CMK (cell line): ENCODE measurements at regions not wholly inside any gene's neighbourhood (a gene's known extent, or its start where the extent isn't known, plus 50 kb on each side); places are given as distances from the start of the nearest gene placed in this dataset.
"Not testable (repeated sequence)": the region's sequence is repeated elsewhere in the genome, so short reads cannot be mapped to it uniquely, and the experiment has no call there.

Source experiments
- DNase-seq: peaks from one replicate; pipeline ENCODE4 v3.0.0-alpha.2; 2010; ENCODE audit warnings: low read depth

DNA sequence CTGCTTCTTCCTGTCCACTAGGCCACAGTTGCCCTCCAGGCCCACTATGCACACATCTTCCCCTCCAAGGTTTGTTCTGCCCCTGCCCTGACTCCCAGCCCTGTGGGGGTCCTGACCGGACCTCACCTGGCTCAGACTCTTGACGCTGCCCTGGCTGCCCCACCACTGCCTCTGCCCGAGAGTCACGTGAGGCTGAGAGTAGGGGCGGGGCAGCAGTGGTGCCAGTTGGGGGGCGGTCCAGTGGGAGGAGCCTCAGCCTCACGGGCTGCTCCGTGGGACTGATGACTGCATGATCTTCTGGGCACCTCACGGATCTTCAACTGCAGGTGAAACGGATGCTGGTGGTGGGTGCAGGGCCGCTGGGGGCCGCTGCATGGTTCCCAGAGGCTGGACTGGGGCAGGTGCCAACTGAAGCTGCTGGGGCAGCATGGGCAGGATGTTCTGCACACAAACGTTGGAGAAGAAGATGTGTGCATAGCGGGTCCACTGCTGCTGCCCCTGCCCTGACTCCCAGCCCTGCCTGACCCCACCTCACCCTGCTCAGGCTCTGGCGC, 77.6 kb downstream of the HHIPL2 start:
- not testable (repeated sequence) for DNase-seq

DNA sequence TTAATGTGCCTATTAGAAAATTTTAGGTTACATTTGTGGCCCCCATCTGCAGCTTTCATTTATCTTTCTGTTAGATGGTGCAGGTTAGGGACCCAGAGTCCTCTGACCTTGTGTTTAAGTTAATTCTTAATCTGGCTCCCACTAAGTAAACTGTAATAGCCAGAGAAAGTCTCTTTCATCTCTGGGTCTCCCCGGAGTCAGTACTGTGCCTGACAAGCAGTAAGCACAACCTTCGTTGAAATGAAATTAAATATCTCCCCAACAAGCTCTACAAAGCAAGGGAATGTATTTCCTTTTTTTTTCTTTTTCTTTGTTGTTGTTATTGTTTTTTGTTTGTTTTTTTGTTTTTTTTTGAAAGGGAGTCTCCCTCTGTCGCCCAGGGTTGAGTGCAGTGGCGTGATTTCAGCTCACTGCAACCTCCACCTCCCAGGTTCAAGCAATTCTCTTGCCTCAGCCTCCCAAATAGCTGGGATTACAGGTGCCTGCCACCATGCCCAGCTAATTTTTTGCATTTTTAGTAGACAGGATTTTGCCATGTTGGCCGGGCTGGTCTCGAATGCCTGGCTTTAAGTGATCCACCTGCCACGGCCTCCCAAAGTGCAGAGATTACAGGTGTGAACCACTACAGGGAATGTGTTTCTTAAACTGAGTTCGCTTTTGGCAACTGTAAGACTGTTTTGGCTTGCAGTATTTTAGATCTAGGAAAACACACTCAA, 81.6 kb downstream of the HHIPL2 start:
- DNase-seq: no peak

DNA sequence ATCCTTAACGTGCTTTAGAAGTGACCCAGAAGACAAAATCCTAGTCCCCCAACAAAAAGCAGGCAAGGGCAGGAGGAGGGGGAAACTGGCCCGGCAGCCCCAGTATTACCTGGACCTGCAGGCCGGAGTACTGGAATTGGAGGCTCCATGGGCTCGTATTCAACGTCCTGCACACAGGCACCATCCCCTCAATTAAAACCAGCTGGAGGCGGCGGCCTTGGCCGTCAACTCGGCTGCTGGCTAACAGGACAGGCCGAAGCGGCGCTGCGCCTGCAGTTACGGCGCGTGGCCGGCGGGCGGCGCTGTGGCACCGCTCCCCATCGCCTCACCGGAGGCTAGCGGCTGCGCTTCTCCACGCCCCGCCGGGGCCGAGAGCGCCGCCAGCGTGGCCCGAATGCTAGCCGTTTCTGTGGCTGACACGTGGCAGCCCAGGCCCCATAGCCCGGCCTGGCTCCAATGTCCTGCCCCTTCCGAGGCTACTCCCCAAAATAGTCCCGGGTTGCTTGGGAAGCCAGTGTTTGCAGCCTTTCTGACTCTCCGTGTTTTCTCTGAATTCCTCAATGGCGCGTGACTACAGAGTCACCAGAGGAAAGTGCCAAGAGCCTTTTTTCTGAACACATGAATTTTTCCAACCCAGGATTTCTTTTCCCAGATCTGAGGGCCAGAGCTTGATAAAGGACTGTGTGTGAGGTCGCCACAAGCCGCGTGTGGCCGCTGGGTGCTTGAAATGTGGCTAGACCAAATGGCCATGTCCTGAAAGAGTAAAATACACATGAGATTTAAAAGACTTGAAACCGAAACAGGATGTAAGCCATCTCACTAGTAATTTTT, 82.5 kb downstream of the HHIPL2 start:
- DNase-seq: peak; percentile 76

DNA sequence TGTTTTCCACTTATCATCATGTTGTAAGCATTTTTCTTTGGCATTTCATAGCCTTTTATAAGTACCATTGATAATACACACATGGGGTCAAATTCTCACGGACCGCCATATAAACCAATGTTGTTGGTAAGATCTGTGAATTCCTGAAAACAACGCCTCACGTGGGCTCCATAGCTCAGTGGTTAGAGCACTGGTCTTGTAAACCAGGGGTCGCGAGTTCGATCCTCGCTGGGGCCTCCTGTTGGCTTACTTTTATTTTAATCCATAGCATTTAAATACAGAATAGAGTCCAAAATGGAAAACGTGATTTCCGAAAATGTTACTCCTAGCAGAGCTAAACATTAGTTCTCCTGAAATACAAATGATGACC, 83.1 kb downstream of the HHIPL2 start:
- peak; percentile 35 for DNase-seq

DNA sequence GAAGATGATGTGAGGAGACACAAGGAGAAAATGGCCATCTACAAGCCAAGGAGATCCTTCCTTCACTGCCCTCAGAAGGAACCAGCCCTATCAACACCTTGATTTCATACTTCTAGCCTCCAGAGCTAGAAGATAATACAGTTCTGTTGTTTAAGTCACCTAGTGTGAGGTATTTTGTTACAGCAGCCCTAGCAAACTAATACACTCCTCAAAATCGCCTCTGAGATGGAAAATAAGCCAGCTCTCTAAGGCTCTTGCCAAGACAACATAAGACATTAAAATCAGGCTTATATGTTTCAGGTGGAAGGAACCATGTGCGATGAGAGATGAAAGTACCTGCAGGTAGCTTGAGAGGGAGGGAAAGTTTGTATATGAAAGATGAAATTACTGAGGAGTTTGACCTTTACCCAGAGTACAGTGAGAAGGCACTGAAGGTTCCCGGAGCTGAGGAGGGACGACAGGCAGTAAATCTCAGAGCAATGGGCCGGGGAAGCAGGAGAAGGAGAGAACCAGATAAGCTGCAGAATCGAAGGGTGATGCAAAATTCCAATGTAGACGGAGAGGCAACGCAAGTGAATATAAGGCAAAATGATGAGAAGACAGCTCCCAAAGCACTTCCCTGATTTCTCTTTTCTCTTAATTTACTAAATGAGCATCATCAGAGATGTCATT, 84.7 kb downstream of the HHIPL2 start:
- DNase-seq: no peak

DNA sequence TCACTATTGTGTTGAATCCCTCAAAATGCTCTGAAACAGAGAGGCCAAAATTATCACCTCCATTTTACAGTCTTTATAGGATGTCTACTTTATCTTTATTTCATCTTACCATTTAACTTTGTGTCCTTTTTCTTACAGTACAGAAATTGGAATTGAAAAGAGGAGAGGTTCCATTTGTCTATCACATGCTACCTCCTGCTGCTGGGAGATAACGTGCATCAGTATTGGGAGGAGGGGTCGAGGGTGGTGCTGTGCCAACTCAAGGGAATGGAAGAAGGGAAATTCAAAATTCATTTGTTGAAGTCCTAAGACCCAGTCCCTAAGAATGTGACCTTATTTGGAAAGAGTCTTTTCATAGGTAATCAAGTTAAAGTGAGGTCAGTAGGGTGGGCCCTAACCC, 85.3 kb downstream of the HHIPL2 start:
- DNase-seq: no peak

DNA sequence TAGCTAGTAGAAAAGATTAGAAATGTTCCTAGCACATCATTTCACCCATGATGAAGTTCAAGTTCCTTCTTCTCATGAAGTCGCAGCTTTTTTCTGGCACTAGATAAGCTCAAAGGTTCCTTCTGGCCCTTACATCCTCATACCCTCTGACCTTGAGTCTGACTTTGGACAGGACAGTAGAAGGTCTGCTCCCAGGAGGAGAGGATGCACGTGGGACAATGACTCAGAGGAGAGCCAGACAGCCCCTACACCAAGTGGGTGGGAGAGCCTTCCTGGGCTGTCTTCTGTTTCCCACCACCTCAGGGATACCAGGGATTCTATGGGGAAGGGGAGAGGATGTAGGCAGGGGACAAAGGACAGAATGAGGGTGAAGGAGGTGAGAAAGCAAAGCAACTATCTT, 86.0 kb downstream of the HHIPL2 start:
- no peak for DNase-seq

DNA sequence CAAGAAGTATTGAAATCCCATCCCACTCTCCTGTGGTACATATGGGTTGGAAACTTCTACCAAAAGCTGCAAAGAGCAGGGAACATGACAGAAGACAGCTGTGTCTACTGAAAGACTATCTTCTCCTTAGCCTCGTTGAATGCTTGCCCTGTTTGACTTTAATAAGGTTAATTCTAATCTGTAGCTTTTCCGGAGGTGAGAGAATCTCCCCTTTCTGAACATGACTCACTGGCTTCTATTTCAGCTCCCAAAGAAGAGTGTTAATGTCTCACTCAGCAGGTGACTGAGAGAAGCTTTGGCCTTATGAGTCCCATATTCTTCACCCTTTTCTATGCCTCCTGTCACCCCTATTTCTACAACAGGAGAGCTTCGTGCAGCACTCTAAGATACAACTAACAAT, 88.3 kb downstream of the HHIPL2 start:
- no peak for DNase-seq

DNA sequence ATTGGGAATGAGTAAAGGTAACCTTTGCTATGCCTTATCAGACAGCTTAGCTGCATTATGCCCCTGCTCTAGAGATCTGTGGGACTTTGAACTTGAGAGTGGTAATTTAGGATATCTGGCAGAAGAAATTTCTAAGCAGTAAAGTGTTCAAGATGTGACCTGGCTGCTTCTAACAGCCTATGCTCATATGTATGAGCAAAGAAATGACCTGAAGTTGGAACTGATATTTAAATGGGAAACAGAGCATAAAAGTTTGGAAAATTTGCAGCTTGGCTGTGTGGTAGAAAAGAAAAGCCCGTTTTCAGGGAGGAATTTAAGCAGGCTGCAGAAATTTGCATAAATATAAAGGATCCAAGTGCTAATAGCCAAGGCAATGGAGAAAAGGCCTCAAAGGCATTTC, 90.4 kb downstream of the HHIPL2 start:
- DNase-seq: no peak

DNA sequence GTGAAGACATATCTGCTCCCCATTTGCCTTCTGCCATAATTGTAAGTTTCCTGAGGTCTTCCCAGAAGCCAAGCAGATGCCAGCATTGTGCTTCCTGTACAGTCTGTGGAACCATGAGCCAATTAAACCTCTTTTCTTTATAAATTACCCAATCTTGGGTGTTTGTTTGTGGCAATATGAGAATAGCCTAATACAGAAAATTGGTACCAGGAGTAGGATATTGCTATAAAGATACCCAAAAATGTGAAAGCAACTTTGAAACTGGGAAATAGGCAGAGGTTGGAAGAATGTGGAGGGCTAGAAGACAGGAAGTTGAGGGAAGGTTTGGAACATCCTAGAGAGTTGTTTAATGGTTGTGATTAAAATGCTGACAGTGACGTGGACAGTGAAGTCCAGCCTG, 90.8 kb downstream of the HHIPL2 start:
- no peak for DNase-seq

DNA sequence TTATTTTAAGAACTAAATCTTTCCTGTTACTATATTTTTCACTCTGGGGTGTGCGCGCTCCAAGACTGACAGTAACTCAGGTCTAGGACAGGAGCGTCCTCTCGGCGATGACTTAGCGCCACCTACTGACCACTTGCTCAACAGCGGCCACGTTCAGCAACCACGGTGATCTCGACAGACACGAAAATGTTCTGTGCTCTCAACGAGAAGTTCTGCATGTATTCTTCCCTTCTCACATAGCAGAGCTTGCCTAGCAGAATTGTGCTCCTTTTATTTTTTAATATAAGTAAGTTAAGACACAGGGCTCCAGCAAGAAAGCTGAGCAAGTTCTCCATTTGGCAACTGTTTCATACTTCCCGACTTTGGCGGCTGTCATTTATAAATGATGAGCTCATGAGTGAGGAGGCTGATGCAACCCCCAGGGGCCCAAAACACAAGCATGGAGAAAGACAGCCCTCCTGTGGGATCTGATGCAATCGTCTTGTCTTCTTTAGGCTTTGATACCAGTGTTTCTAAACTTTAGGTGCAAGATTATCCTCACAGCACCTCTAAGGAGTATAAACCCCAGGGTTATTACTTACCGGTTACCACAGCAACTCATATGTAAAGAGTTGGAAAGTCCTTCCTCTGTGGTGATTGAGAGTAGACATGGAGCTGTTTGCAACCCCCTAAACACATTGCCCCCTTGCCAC, 92.6 kb downstream of the HHIPL2 start:
- DNase-seq: peak; percentile 71

DNA sequence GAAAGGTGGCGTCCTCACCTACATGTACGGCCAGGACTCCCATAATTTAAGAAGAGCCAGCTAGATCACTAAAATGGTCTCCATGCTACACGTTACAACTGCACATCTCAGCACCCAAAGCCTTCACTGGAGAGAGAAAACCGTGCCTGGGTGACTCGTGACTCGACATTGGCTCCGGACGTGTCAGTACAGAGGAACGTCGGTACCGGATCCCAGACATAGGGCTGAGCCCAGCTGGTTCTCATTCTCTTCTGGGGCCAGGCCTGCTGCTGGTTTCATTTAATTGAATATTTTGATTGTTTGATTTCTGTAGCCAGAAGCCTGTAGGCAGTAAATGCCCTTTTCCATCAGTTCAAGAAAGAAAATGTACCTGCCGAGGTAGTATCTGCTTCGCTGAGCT, 93.1 kb downstream of the HHIPL2 start:
- no peak for DNase-seq

DNA sequence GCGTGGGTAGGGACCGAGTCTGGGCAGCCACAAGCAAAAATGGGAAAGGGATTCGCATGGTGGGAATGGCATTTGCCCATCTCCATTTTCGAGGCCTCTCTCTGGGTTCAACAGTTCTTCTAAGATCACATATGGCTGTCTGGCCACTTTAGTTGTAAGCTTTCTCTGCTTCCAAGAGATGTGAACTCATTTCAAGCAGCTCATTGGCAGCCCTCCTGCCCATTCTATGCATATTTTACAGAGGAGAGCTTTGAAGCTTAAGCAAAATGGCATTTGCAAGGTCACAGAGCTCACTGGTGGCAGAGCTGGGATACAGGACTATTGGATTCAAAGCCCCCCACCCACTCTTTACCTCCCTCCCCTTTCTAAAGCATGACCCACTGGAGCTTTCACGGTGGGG, 93.7 kb downstream of the HHIPL2 start:
- no peak for DNase-seq

DNA sequence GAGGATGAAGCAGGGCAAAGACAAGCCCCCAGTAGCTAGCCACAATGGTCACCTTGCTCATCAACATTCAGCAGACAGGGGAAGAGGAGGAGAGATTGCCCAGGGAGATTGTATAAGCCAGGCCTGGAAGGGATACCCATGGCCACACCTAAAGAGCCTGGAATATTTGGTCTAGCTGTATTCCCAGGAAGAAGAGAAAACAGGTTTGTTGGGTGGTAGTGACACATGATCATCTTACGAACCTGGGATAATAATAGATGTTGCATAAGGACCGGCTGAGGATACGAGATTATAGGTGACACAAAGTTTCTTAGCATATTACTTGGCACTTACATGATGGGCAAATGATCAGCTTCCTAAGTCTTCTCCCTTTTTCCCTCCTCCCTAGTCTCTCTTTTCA, 95.9 kb downstream of the HHIPL2 start:
- DNase-seq: no peak

DNA sequence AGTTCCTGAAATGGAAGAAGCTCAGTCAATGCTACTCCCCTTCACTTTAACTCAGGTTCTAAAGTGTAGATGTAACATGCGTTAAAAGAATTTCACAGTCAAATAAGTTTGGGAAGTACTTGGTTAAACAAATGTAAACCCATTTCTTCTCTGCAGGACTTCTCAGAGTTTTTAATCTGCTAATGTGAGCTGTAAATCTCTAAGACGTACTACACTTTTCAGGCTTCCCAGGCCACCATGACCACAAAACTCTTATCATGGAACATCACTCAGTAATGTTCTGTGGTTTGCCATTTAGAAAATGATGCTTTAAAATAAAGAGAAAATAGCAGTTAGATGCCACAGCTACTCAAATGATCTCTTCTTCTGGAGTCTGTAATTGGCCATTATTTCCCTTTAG, 104.3 kb downstream of the HHIPL2 start:
- no peak for DNase-seq

DNA sequence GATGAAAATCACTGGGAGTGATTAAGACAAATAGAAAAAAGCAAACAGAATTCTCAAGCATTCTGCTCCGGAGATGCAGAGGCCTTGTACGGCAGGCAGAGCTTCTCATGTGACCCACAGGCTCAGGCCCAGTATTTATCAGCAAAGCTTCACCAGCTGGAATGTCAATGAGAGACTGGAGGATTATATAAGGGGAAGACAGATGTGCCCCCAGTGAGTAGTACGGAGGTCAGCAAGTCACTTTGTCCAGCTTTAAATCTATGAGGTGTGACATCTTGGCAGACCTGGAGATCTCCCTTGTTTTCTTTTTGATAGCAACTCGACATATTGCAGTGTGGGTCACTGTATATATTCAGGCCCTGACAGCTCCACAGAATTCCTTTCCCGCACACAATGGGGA, 106.8 kb downstream of the HHIPL2 start:
- no peak for DNase-seq

DNA sequence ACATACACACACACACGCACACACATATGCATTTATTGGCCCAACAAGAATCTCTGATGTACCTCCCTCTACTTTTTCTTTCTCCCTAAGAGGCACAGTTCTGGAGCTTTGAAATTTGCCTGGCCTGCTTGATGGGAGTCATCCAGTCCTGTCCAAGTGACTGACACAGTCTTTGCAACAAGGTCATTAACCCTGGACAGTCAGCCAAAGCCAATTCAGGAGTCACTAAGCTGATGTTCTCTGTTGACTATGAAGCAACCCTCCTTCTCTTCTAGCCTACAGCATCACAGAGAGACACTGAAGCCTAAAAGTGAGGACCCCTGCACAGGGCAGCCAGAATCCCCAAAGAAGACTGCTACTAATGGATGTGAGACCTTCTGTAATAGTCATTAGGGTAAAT, 123.1 kb downstream of the HHIPL2 start:
- DNase-seq: no peak

DNA sequence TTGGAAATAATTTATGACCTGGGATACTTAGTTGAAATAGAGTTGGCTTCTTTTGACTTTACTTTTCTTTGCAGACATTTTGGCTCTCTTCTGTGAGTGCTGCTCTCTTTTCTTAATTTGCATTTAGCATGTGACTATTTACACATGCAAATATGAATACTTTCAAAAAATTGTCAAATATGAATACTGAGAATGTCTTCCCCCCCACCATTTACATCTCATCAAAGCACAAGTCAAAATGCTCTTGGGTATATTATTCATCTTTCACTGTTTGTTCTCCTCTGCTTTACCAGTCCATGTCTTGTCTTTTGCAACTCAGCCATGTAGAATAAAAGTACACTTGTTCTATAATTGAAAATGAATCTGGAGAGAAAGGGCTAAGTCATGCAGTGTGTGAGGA, 126.5 kb downstream of the HHIPL2 start:
- DNase-seq: no peak

DNA sequence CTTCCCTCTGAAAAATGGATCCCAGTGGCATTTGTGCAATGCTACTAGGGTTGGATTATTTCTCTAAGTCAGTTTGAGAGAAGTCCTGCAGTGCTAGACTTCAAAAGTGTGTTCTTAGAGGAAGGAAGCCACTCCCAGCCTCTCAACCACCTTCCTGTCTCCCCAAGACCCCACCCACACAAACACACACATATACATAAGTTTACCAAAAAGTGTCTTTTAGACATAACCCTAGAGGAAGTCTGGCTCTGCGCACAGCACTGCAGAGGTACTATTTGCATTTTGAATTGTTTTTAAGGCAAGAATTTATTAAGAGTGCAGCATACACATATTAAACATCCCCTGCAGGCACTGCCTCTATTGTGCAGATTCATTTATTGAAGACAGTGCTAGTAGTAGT, 127.3 kb downstream of the HHIPL2 start:
- DNase-seq: peak; percentile 3

DNA sequence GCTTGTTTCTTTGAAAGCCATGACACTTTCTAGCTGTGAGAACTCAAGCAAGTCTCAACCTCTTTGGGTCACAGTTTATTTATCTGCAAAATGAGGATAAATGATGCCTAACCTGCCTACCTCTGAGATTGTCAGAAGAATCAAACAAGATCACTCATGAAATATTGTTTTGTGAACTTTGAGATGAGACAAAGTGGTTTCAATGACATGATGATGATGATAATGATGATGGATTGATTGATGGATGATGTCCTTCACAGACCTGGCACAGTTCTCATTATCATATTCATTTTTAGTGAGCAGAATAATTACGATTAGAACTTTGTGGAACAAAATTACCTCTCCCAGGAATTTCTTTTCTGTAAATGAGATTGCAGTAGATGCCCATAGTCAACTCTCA, 129.2 kb downstream of the HHIPL2 start:
- DNase-seq: no peak

DNA sequence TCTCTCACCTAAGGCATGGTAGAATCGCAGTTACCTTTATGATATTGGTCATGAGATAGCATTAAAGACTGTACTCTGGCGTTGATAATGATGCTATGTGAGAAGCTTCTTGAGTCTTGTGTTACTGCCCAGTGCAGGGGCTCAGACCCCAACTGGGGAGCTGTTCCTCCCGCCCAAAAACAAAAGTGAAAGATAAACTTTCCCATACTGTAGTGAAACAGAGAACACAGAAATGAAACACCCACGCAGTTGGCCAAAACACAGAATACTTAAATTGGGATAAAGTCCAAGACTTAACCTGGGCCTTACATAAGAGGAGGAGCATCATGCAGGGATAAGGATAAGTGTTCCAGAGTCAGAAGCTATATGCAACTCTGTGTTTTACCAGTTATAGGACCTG, 130.6 kb downstream of the HHIPL2 start:
- no peak for DNase-seq
